Transverse colon (tissue), 3 donors: ENCODE measurements at regions not wholly inside any gene's neighbourhood (a gene's known extent, or its start where the extent isn't known, plus 50 kb on each side); places are given as distances from the start of the nearest gene placed in this dataset.

Experiments used
- POLR2A ChIP-seq: fragments of 450-650 bp; IDR thresholded peaks from one replicate; pipeline ENCODE4 v1.6.1; 2016; ENCODE audit warnings: antibody characterized with exemption, mild to moderate bottlenecking, moderate library complexity
- TF ChIP-seq, protein P1 (sequence below), 5 experiments: fragments of 200-600 bp in 3 of 5; fragments of 450-650 bp in 2 of 5; sonication (generic) in 3 of 5; IDR thresholded peaks; 1 replicate in 2 of 5; 2 replicates in 3 of 5; pipeline ENCODE4 v1.5.1; 2016 to 2017; ENCODE audit warnings: antibody characterized with exemption in 5 of 5, inconsistent platforms in 3 of 5, mild to moderate bottlenecking in 2 of 5, moderate library complexity in 1 of 5

DNA sequence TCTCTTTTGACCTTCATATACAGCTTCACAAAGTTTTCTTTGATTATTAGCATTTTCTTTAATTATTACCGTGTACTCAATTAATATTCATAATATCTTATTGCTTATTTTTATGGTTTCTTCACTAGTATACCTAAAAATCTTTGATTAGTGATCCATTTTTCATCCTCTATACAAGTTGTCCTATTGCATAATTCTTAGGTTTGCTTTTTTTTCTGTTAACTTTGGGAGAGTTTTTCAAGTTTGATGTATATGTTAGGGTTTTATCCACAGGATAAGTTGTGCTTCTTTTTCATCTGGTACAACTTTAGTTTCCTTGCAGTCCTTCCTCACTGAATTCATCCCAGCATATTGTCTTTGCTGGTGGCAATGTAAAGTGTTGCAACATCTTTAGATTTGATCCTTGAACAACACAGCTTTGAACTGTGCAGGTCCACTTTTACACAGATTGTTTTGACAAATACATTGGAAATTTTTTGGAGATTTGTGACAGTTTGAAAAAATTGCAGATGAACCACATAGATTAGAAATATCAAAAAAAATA is 88.6 kb upstream of the NAV3 start:
- no peak for TF ChIP-seq POLR2A
- TF ChIP-seq, protein P1, sequence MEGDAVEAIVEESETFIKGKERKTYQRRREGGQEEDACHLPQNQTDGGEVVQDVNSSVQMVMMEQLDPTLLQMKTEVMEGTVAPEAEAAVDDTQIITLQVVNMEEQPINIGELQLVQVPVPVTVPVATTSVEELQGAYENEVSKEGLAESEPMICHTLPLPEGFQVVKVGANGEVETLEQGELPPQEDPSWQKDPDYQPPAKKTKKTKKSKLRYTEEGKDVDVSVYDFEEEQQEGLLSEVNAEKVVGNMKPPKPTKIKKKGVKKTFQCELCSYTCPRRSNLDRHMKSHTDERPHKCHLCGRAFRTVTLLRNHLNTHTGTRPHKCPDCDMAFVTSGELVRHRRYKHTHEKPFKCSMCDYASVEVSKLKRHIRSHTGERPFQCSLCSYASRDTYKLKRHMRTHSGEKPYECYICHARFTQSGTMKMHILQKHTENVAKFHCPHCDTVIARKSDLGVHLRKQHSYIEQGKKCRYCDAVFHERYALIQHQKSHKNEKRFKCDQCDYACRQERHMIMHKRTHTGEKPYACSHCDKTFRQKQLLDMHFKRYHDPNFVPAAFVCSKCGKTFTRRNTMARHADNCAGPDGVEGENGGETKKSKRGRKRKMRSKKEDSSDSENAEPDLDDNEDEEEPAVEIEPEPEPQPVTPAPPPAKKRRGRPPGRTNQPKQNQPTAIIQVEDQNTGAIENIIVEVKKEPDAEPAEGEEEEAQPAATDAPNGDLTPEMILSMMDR (IDR thresholded peaks at IDR 0.05): no peak
